ENCODE measurements at regions not wholly inside any gene's neighbourhood (a gene's known extent, or its start where the extent isn't known, plus 50 kb on each side); places are given as distances from the start of the nearest gene placed in this dataset.

DNA sequence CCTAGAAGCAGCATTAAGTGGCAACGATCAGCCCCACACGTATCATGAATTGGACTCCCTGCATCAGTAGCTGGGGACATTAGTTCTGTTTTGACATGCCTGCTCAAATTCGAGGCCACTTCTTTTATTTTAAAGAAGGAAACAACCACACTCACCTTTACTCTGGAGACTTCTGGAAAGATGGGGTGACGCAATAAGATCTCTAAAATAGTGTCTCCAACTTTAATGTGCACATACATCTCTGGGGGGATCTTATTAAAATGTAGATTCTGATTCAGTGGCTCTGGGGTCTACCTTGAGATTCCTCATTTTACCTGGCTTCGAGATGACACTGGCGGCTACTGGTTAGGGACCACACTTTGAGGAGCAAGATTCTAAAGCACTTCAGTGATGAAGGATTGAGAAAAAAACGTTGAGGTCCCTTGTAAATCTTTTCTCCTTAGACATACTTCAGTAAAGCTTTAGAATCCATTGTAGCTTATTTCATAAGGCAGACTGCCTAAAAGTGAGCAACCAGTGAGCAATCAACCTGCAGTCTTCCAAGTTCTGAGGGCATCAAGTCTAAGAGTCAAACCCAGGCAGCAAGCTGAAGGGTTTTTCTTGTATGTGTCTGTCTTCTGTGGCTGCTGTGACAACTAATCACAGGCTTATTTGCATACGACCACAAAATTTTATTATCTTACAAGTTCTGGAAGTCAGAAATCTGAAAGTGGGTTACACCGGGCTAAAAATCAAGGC is 718.6 kb upstream of the TBX3 start:
- Histone ChIP-seq H3K27ac (ENCODE audit: low read length) (no peak overlapping the region), H3K79me2 (replicated peaks; ENCODE audit: insufficient read depth, low read length) (no peaks in the 10 kb centered on the region), H3K9me3 (ENCODE audit: low read length) (no peaks in the 10 kb centered on the region), H3K27me3 (ENCODE audit: insufficient read depth, low read depth, low read length) (no peaks in the 10 kb centered on the region), H3F3A (ENCODE audit: insufficient read depth, low read length, poor library complexity, severe bottlenecking) (no peaks in the 10 kb centered on the region), H2AFZ (ENCODE audit: low read depth, low read length) (no peak overlapping the region), H3K9ac (ENCODE audit: low read length) (no peak overlapping the region), H3K4me2 (ENCODE audit: low read length) (no peak overlapping the region), H4K20me1 (ENCODE audit: insufficient read depth) (no peaks in the 10 kb centered on the region), H3K36me3 (ENCODE audit: insufficient read depth, low read length) (no peaks in the 10 kb centered on the region), H3K4me3 (ENCODE audit: low read length) (no peak overlapping the region), H3K9me2 (ENCODE audit: insufficient read depth, low read length) (no peaks in the 10 kb centered on the region)
- TF ChIP-seq RAD21 (conservative IDR thresholded peaks at IDR 0.05) (no peak), EZH2 (IDR thresholded peaks at IDR 0.05; ENCODE audit: borderline replicate concordance, insufficient read depth, low read length, poor library complexity, severe bottlenecking) (no peak), SMC3 (conservative IDR thresholded peaks at IDR 0.05; ENCODE audit: poor library complexity) (no peak), POLR2AphosphoS5 (IDR thresholded peaks at IDR 0.05) (no peak), EP300 (conservative IDR thresholded peaks at IDR 0.05; ENCODE audit: poor library complexity, severe bottlenecking) (no peak), TAF1 (IDR thresholded peaks at IDR 0.05; ENCODE audit: low read depth) (no peak), MXI1 (conservative IDR thresholded peaks at IDR 0.05; ENCODE audit: poor library complexity, severe bottlenecking) (no peak)
- TF ChIP-seq, protein P1, sequence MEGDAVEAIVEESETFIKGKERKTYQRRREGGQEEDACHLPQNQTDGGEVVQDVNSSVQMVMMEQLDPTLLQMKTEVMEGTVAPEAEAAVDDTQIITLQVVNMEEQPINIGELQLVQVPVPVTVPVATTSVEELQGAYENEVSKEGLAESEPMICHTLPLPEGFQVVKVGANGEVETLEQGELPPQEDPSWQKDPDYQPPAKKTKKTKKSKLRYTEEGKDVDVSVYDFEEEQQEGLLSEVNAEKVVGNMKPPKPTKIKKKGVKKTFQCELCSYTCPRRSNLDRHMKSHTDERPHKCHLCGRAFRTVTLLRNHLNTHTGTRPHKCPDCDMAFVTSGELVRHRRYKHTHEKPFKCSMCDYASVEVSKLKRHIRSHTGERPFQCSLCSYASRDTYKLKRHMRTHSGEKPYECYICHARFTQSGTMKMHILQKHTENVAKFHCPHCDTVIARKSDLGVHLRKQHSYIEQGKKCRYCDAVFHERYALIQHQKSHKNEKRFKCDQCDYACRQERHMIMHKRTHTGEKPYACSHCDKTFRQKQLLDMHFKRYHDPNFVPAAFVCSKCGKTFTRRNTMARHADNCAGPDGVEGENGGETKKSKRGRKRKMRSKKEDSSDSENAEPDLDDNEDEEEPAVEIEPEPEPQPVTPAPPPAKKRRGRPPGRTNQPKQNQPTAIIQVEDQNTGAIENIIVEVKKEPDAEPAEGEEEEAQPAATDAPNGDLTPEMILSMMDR (IDR thresholded peaks at IDR 0.05; ENCODE audit: poor library complexity, severe bottlenecking), result no peak
- TF ChIP-seq, protein P2, sequence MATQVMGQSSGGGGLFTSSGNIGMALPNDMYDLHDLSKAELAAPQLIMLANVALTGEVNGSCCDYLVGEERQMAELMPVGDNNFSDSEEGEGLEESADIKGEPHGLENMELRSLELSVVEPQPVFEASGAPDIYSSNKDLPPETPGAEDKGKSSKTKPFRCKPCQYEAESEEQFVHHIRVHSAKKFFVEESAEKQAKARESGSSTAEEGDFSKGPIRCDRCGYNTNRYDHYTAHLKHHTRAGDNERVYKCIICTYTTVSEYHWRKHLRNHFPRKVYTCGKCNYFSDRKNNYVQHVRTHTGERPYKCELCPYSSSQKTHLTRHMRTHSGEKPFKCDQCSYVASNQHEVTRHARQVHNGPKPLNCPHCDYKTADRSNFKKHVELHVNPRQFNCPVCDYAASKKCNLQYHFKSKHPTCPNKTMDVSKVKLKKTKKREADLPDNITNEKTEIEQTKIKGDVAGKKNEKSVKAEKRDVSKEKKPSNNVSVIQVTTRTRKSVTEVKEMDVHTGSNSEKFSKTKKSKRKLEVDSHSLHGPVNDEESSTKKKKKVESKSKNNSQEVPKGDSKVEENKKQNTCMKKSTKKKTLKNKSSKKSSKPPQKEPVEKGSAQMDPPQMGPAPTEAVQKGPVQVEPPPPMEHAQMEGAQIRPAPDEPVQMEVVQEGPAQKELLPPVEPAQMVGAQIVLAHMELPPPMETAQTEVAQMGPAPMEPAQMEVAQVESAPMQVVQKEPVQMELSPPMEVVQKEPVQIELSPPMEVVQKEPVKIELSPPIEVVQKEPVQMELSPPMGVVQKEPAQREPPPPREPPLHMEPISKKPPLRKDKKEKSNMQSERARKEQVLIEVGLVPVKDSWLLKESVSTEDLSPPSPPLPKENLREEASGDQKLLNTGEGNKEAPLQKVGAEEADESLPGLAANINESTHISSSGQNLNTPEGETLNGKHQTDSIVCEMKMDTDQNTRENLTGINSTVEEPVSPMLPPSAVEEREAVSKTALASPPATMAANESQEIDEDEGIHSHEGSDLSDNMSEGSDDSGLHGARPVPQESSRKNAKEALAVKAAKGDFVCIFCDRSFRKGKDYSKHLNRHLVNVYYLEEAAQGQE (IDR thresholded peaks at IDR 0.05; ENCODE audit: borderline replicate concordance), result no peak

DNA sequence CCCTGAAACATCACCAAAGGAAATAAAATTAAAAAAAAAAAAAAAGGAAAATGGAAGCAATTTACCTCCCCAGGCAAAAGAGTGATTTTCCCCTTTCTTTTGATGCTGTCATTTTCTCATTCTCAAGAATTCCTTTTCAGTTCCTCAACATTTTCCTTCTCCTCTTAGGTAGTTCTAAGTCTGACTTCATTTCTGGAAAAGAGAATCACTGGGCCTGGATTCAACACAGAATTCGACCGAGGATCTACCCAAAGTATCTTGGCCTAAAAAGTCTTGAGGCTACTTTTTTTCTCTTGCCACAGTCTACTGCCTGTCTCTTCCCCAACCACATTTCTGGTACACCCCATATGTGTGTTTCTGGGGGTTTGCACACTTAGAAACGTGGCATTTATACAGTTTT is 717.8 kb upstream of the TBX3 start:
- H4K20me1 ChIP-seq (ENCODE audit: insufficient read depth), result no peaks in the 10 kb centered on the region
- H3K9ac ChIP-seq (ENCODE audit: low read length), result no peak overlapping the region
- H2AFZ ChIP-seq (ENCODE audit: low read depth, low read length), result no peak overlapping the region
- H3K36me3 ChIP-seq (ENCODE audit: insufficient read depth, low read length), result no peaks in the 10 kb centered on the region
- no peaks in the 10 kb centered on the region for H3F3A ChIP-seq (ENCODE audit: insufficient read depth, low read length, poor library complexity, severe bottlenecking)
- H3K4me3 ChIP-seq (ENCODE audit: low read length), result no peak overlapping the region
- H3K9me2 ChIP-seq (ENCODE audit: insufficient read depth, low read length), result no peaks in the 10 kb centered on the region
- TF ChIP-seq, protein P2 (IDR thresholded peaks at IDR 0.05; ENCODE audit: borderline replicate concordance), result no peak
- TF ChIP-seq EP300 (conservative IDR thresholded peaks at IDR 0.05; ENCODE audit: poor library complexity, severe bottlenecking) (no peak), TAF1 (IDR thresholded peaks at IDR 0.05; ENCODE audit: low read depth) (no peak), POLR2AphosphoS5 (IDR thresholded peaks at IDR 0.05) (no peak), EZH2 (IDR thresholded peaks at IDR 0.05; ENCODE audit: borderline replicate concordance, insufficient read depth, low read length, poor library complexity, severe bottlenecking) (no peak), SMC3 (conservative IDR thresholded peaks at IDR 0.05; ENCODE audit: poor library complexity) (no peak), RAD21 (conservative IDR thresholded peaks at IDR 0.05) (no peak), MXI1 (conservative IDR thresholded peaks at IDR 0.05; ENCODE audit: poor library complexity, severe bottlenecking) (no peak)
- TF ChIP-seq, protein P1 (IDR thresholded peaks at IDR 0.05; ENCODE audit: poor library complexity, severe bottlenecking), result no peak
- H3K27me3 ChIP-seq (ENCODE audit: insufficient read depth, low read depth, low read length), result no peaks in the 10 kb centered on the region
- H3K4me2 ChIP-seq (ENCODE audit: low read length), result no peak overlapping the region
- H3K27ac ChIP-seq (ENCODE audit: low read length), result no peak overlapping the region
- no peaks in the 10 kb centered on the region for H3K79me2 ChIP-seq (replicated peaks; ENCODE audit: insufficient read depth, low read length)
- peaks cover 4% of the 10 kb centered on the region for H3K9me3 ChIP-seq (ENCODE audit: low read length)
